Keratinocyte (primary cell): ENCODE measurements at regions not wholly inside any gene's neighbourhood (a gene's known extent, or its start where the extent isn't known, plus 50 kb on each side); places are given as distances from the start of the nearest gene placed in this dataset.

ENCODE experiments used
- DNase-seq: peaks from one replicate; pipeline ENCODE4 v3.0.0-alpha.2; 2011; ENCODE audit warnings: low read depth, missing footprints, low spot score
- FAIRE-seq: peaks from 2 replicates; lab custom pipeline; 2011; peaks lifted over from hg19 to GRCh38; lab: Jason Lieb, UNC
- H2AFZ ChIP-seq: 2 replicates; pipeline ENCODE4 v1.6.0; 2012; ENCODE audit warnings: low read length, control low read depth, inconsistent platforms; ENCODE audit not compliant: control insufficient read depth
- H3K27ac ChIP-seq: 2 replicates; pipeline ENCODE4 v1.5.1; 2011; ENCODE audit warnings: low read length; ENCODE audit not compliant: control insufficient read depth, insufficient read depth
- H3K27me3 ChIP-seq: 3 replicates; pipeline ENCODE4 v1.6.0; 2011; ENCODE audit warnings: low read length; ENCODE audit not compliant: control insufficient read depth, insufficient read depth; ENCODE audit errors: extremely low read depth
- H3K36me3 ChIP-seq, 2 experiments: 2 replicates in 1 of 2; 3 replicates in 1 of 2; pipeline ENCODE4 v1.5.1; 2011; ENCODE audit warnings: low read length in 2 of 2, mild to moderate bottlenecking in 1 of 2; ENCODE audit not compliant: control insufficient read depth in 2 of 2, insufficient read depth in 2 of 2; ENCODE audit errors: extremely low read depth in 1 of 2
- H3K4me1 ChIP-seq: 3 replicates; pipeline ENCODE4 v1.5.1; 2011; ENCODE audit warnings: low read length; ENCODE audit not compliant: control insufficient read depth, insufficient read depth; ENCODE audit errors: extremely low read depth
- H3K4me2 ChIP-seq: 3 replicates; pipeline ENCODE4 v1.6.0; 2011; ENCODE audit warnings: low read depth, low read length; ENCODE audit not compliant: control insufficient read depth, insufficient read depth; ENCODE audit errors: extremely low read depth
- H3K4me3 ChIP-seq, 3 experiments: fragments of 200-600 bp in 1 of 3; sonication (generic) in 1 of 3; 2 replicates in 2 of 3; 3 replicates in 1 of 3; pipeline ENCODE4 v1.5.1; 2011 to 2016; ENCODE audit warnings: low read length in 3 of 3, mild to moderate bottlenecking in 3 of 3, control low read depth in 2 of 3, inconsistent platforms in 1 of 3, low read depth in 1 of 3, mixed read lengths in 1 of 3, mixed run types in 1 of 3, moderate library complexity in 1 of 3; ENCODE audit not compliant: control insufficient read depth in 2 of 3, insufficient read depth in 2 of 3; ENCODE audit errors: extremely low read depth in 1 of 3
- H3K79me2 ChIP-seq: 2 replicates; pipeline ENCODE4 v1.6.0; 2012; ENCODE audit warnings: low read length; ENCODE audit not compliant: control insufficient read depth, insufficient read depth
- H3K9ac ChIP-seq: 3 replicates; pipeline ENCODE4 v1.6.0; 2011; ENCODE audit warnings: low read length; ENCODE audit not compliant: control insufficient read depth, insufficient read depth; ENCODE audit errors: extremely low read depth
- H3K9me1 ChIP-seq: 3 replicates; pipeline ENCODE4 v1.6.0; 2011; ENCODE audit warnings: low read length; ENCODE audit not compliant: control insufficient read depth, insufficient read depth; ENCODE audit errors: extremely low read depth
- H3K9me3 ChIP-seq: 2 replicates; pipeline ENCODE4 v1.5.1; 2012; ENCODE audit warnings: low read depth, low read length; ENCODE audit not compliant: control insufficient read depth
- H4K20me1 ChIP-seq: 3 replicates; pipeline ENCODE4 v1.6.0; 2011; ENCODE audit warnings: low read length; ENCODE audit not compliant: control insufficient read depth, insufficient read depth; ENCODE audit errors: extremely low read depth
- EZH2 ChIP-seq: IDR thresholded peaks from one replicate; pipeline ENCODE4 v1.6.1; 2012; ENCODE audit warnings: inconsistent platforms, mild to moderate bottlenecking, low read length, moderate library complexity
- dilution Hi-C: fragments of 300-500 bp; cut with MboI; formaldehyde crosslinking; loops from one replicate; pipeline ENCODE4 v1.7.0; 2020; ENCODE audit warnings: low sequenced_read_pairs; ENCODE audit not compliant: extremely low pct_ligation_motif_present
- TF ChIP-seq, protein P1 (sequence below), 3 experiments: IDR thresholded peaks in 1 of 3; conservative IDR thresholded peaks in 1 of 3; optimal IDR thresholded peaks in 1 of 3; 2 replicates in 2 of 3; 3 replicates in 1 of 3; pipeline versions ENCODE3 to v1.5.1; 2011; ENCODE audit warnings: low read length in 3 of 3, mild to moderate bottlenecking in 3 of 3, moderate library complexity in 2 of 3, control low read depth in 1 of 3, inconsistent platforms in 1 of 3; ENCODE audit not compliant: insufficient read depth in 2 of 3; ENCODE audit errors: extremely low read depth in 1 of 3

GRCh38 chr16:48817032-48817431 is 207.1 kb upstream of the N4BP1 start:
- Histone ChIP-seq H3K36me3 (no peaks in the 10 kb centered on the region), H3K4me2 (no peak overlapping the region), H3K27ac (no peak overlapping the region), H2AFZ (no peak overlapping the region), H3K9ac (no peak overlapping the region), H3K27me3 (peaks cover 10% of the 10 kb centered on the region), H4K20me1 (no peaks in the 10 kb centered on the region), H3K4me1 (no peaks in the 10 kb centered on the region), H3K9me3 (no peaks in the 10 kb centered on the region), H3K4me3 (no peak overlapping the region), H3K79me2 (no peaks in the 10 kb centered on the region), H3K9me1 (no peaks in the 10 kb centered on the region)
- no peak for DNase-seq
- dilution Hi-C loops: no loop called here
- TF ChIP-seq EZH2: no peak
- TF ChIP-seq, protein P1, sequence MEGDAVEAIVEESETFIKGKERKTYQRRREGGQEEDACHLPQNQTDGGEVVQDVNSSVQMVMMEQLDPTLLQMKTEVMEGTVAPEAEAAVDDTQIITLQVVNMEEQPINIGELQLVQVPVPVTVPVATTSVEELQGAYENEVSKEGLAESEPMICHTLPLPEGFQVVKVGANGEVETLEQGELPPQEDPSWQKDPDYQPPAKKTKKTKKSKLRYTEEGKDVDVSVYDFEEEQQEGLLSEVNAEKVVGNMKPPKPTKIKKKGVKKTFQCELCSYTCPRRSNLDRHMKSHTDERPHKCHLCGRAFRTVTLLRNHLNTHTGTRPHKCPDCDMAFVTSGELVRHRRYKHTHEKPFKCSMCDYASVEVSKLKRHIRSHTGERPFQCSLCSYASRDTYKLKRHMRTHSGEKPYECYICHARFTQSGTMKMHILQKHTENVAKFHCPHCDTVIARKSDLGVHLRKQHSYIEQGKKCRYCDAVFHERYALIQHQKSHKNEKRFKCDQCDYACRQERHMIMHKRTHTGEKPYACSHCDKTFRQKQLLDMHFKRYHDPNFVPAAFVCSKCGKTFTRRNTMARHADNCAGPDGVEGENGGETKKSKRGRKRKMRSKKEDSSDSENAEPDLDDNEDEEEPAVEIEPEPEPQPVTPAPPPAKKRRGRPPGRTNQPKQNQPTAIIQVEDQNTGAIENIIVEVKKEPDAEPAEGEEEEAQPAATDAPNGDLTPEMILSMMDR (optimal IDR thresholded peaks at IDR 0.05 in 1 of 3, IDR thresholded peaks at IDR 0.05 in 1 of 3, conservative IDR thresholded peaks at IDR 0.05 in 1 of 3; ENCODE audit: extremely low read depth in 1 of 3, insufficient read depth in 2 of 3, low read length in 3 of 3): no peak
- FAIRE-seq: no peak

DNA sequence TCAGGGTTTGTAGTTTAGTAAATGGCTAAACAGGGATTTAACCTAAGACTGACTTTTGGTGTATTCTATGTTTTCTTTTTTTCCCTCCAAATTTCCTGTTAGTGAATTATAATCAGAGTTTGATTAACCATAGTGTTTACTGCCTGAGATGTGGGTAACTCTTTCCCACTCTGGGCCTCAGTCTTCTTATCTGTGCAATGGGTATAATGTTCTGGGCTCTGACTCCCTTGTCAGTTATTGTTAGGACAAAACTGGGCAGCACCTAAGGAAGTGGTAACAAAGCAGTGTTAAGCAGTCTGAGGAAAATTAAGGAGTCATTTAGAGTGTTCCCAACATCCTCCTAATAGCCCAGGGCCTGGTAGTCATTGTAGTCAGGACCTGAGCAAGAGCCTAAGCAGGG is 206.4 kb upstream of the N4BP1 start:
- H3K27me3 ChIP-seq: peaks cover 16% of the 10 kb centered on the region
- H3K4me1 ChIP-seq: no peaks in the 10 kb centered on the region
- DNase-seq (no peak), FAIRE-seq (no peak)
- H3K27ac ChIP-seq: no peak overlapping the region
- no peaks in the 10 kb centered on the region for H3K36me3 ChIP-seq
- no peaks in the 10 kb centered on the region for H3K9me1 ChIP-seq
- H3K79me2 ChIP-seq: no peaks in the 10 kb centered on the region
- H3K4me2 ChIP-seq: no peak overlapping the region
- no peak overlapping the region for H3K9ac ChIP-seq
- no peaks in the 10 kb centered on the region for H3K9me3 ChIP-seq
- no peak overlapping the region for H2AFZ ChIP-seq
- no peaks in the 10 kb centered on the region for H4K20me1 ChIP-seq
- TF ChIP-seq, protein P1 (optimal IDR thresholded peaks at IDR 0.05 in 1 of 3, IDR thresholded peaks at IDR 0.05 in 1 of 3, conservative IDR thresholded peaks at IDR 0.05 in 1 of 3; ENCODE audit: extremely low read depth in 1 of 3, insufficient read depth in 2 of 3, low read length in 3 of 3): no peak
- TF ChIP-seq EZH2: no peak
- dilution Hi-C loops: no loop called here
- H3K4me3 ChIP-seq: no peak overlapping the region
